ENCODE measurements at regions not wholly inside any gene's neighbourhood (a gene's known extent, or its start where the extent isn't known, plus 50 kb on each side); places are given as distances from the start of the nearest gene placed in this dataset.
"Not testable (repeated sequence)": the region's sequence is repeated elsewhere in the genome, so short reads cannot be mapped to it uniquely, and the experiment has no call there.

DNA sequence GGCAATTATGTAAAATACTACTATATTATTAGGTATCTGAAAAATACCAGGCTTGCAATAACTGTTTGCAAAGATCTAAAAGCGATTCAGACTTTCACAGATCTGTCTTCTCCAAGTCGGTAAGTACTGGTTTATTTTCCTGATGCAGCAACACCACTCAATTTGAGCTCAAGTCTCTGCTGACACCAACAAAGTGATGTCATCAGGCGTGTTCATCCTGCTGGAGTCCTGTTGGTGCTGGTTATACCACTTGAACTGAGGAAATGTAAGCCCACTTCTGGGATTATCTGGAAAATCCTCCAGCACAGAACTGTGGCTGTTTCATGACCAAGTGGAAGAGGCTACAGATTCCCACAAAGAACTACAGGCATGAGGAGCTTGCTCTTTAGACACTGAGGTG is 267.6 kb downstream of the BCL2 start:
- H4K20me1 ChIP-seq (ENCODE audit: insufficient read depth), result no peaks in the 10 kb centered on the region
- RAD21 ChIA-PET (ENCODE audit: low non-redundant PET in 1 of 2, low total read pairs in 2 of 2, uncharacterized antibody in 2 of 2, unreplicated experiment in 2 of 2), result no interaction called here
- no peaks in the 10 kb centered on the region for H3K4me1 ChIP-seq (ENCODE audit: control insufficient read depth in 1 of 2, insufficient read depth in 2 of 2, low read length in 2 of 2)
- no TSS peak for BruUV-seq (replicated peaks)
- H3K9ac ChIP-seq (ENCODE audit: low read length), result no peak overlapping the region
- no peaks in the 10 kb centered on the region for H3K9me3 ChIP-seq (ENCODE audit: control insufficient read depth in 1 of 2, insufficient read depth in 1 of 2, low read depth in 1 of 2, low read length in 2 of 2)
- no peak overlapping the region for H2AFZ ChIP-seq (ENCODE audit: low read depth, low read length, poor library complexity, severe bottlenecking)
- DNase-seq (ENCODE audit: low read depth, low spot score), result no peak
- H3K27me3 ChIP-seq (ENCODE audit: insufficient read depth, low read length), result 0 out of 2 replicates have a peak, but pooled peaks cover 12% of the 10 kb centered on the region
- CTCF ChIA-PET, result no interaction called here
- ATAC-seq, result no peak
- H3K36me3 ChIP-seq (ENCODE audit: control insufficient read depth in 1 of 2, insufficient read depth in 2 of 2, low read length in 2 of 2), result no peaks in the 10 kb centered on the region
- no peaks in the 10 kb centered on the region for H3K79me2 ChIP-seq (ENCODE audit: insufficient read depth, low read length)
- TF ChIP-seq, protein P1, sequence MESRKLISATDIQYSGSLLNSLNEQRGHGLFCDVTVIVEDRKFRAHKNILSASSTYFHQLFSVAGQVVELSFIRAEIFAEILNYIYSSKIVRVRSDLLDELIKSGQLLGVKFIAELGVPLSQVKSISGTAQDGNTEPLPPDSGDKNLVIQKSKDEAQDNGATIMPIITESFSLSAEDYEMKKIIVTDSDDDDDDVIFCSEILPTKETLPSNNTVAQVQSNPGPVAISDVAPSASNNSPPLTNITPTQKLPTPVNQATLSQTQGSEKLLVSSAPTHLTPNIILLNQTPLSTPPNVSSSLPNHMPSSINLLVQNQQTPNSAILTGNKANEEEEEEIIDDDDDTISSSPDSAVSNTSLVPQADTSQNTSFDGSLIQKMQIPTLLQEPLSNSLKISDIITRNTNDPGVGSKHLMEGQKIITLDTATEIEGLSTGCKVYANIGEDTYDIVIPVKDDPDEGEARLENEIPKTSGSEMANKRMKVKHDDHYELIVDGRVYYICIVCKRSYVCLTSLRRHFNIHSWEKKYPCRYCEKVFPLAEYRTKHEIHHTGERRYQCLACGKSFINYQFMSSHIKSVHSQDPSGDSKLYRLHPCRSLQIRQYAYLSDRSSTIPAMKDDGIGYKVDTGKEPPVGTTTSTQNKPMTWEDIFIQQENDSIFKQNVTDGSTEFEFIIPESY (IDR thresholded peaks at IDR 0.05; ENCODE audit: extremely low read depth, insufficient replicate concordance, low read length), result no peak
- TF ChIP-seq ZNF274 (IDR thresholded peaks at IDR 0.05; ENCODE audit: low read depth, low read length) (no peak), SRF (IDR thresholded peaks at IDR 0.05; ENCODE audit: low read depth) (no peak), SIN3A (IDR thresholded peaks at IDR 0.05; ENCODE audit: low read depth) (no peak), TCF7L2 (IDR thresholded peaks at IDR 0.05; ENCODE audit: borderline replicate concordance, extremely low read depth, insufficient read depth, insufficient read length) (no peak), ELF1 (IDR thresholded peaks at IDR 0.05; ENCODE audit: borderline replicate concordance, low read depth) (no peak), POLR2AphosphoS5 (IDR thresholded peaks at IDR 0.05; ENCODE audit: low read depth, low read length) (no peak), YY1 (IDR thresholded peaks at IDR 0.05; ENCODE audit: extremely low read depth, insufficient replicate concordance, low read depth, low read length) (no peak)
- TF ChIP-seq, protein P2, sequence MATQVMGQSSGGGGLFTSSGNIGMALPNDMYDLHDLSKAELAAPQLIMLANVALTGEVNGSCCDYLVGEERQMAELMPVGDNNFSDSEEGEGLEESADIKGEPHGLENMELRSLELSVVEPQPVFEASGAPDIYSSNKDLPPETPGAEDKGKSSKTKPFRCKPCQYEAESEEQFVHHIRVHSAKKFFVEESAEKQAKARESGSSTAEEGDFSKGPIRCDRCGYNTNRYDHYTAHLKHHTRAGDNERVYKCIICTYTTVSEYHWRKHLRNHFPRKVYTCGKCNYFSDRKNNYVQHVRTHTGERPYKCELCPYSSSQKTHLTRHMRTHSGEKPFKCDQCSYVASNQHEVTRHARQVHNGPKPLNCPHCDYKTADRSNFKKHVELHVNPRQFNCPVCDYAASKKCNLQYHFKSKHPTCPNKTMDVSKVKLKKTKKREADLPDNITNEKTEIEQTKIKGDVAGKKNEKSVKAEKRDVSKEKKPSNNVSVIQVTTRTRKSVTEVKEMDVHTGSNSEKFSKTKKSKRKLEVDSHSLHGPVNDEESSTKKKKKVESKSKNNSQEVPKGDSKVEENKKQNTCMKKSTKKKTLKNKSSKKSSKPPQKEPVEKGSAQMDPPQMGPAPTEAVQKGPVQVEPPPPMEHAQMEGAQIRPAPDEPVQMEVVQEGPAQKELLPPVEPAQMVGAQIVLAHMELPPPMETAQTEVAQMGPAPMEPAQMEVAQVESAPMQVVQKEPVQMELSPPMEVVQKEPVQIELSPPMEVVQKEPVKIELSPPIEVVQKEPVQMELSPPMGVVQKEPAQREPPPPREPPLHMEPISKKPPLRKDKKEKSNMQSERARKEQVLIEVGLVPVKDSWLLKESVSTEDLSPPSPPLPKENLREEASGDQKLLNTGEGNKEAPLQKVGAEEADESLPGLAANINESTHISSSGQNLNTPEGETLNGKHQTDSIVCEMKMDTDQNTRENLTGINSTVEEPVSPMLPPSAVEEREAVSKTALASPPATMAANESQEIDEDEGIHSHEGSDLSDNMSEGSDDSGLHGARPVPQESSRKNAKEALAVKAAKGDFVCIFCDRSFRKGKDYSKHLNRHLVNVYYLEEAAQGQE (IDR thresholded peaks at IDR 0.05; ENCODE audit: low read depth), result no peak
- TF ChIP-seq, protein P3, sequence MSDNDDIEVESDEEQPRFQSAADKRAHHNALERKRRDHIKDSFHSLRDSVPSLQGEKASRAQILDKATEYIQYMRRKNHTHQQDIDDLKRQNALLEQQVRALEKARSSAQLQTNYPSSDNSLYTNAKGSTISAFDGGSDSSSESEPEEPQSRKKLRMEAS (IDR thresholded peaks at IDR 0.05), result no peak
- POLR2A ChIA-PET, result no interaction called here
- no peaks in the 10 kb centered on the region for H3K9me2 ChIP-seq (ENCODE audit: insufficient read depth)
- no peak overlapping the region for H3K4me2 ChIP-seq (ENCODE audit: low read length)
- intact Hi-C loops (cut with micrococcal nuclease), result no loop called here
- no peak overlapping the region for H3K27ac ChIP-seq (ENCODE audit: low read depth, low read length)
- H3K4me3 ChIP-seq (replicated peaks in 1 of 2; ENCODE audit: low read depth in 1 of 2, low read length in 2 of 2), result no peak overlapping the region

DNA sequence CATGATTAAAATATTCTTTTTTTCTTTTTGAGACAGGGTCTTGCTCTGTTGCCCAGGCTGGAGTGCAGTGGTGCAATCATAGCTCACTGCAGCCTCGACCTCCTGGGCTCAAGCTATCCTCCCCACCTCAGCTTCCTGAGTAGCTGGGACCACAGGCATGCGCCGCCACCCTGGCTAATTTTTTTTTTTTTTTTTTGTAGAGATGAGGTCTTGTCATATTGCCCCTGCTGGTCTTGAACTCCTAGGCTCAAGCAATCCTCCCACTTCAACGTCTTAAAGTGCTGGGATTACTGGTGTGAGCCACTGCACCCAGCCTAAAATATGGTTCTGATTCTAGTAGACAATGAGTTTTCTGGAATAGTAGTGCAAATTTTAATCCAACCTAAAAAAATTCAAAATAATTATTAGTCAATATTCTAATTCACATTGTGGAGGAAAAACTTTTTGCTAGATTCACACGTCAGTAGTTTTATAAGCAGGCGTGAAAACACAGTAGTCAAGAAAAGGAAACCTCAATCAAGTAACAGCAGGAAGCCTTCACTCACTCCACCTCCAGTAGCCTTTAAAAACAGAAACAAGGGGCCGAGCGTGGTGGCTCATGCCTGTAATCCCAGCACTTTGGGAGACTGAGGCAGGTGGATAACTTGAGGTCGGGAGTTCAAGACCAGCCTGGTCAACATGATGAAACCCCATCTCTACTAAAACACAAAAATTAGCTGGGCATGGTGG is 268.7 kb downstream of the BCL2 start:
- intact Hi-C loops (cut with micrococcal nuclease); RAD21 ChIA-PET (ENCODE audit: low non-redundant PET in 1 of 2, low total read pairs in 2 of 2, uncharacterized antibody in 2 of 2, unreplicated experiment in 2 of 2); H4K20me1 ChIP-seq (ENCODE audit: insufficient read depth); H3K36me3 ChIP-seq (ENCODE audit: control insufficient read depth in 1 of 2, insufficient read depth in 2 of 2, low read length in 2 of 2); POLR2A ChIA-PET; H2AFZ ChIP-seq (ENCODE audit: low read depth, low read length, poor library complexity, severe bottlenecking); H3K4me2 ChIP-seq (ENCODE audit: low read length); H3K79me2 ChIP-seq (ENCODE audit: insufficient read depth, low read length); DNase-seq (ENCODE audit: low read depth, low spot score); H3K9me3 ChIP-seq (ENCODE audit: control insufficient read depth in 1 of 2, insufficient read depth in 1 of 2, low read depth in 1 of 2, low read length in 2 of 2); BruUV-seq (replicated peaks); H3K27ac ChIP-seq (ENCODE audit: low read depth, low read length); H3K9me2 ChIP-seq (ENCODE audit: insufficient read depth); H3K4me3 ChIP-seq (replicated peaks in 1 of 2; ENCODE audit: low read depth in 1 of 2, low read length in 2 of 2); CTCF ChIA-PET; H3K4me1 ChIP-seq (ENCODE audit: control insufficient read depth in 1 of 2, insufficient read depth in 2 of 2, low read length in 2 of 2); H3K9ac ChIP-seq (ENCODE audit: low read length); ATAC-seq: not testable (repeated sequence)
- H3K27me3 ChIP-seq (ENCODE audit: insufficient read depth, low read length), result 0 out of 2 replicates have a peak, but pooled peaks cover 12% of the 10 kb centered on the region

Data from HCT116 (cell line).